22Rv1 (cell line): ENCODE measurements at regions not wholly inside any gene's neighbourhood (a gene's known extent, or its start where the extent isn't known, plus 50 kb on each side); places are given as distances from the start of the nearest gene placed in this dataset.

Experiments
- H3K27ac ChIP-seq: fragments of 450-650 bp; 2 replicates; pipeline ENCODE4 v1.5.1; 2017
- ZFX ChIP-seq: fragments of 450-650 bp; IDR thresholded peaks from 2 replicates; pipeline ENCODE4 v1.6.1; 2017; ENCODE audit warnings: antibody characterized with exemption, borderline replicate concordance
- TF ChIP-seq, protein P1 (sequence below): fragments of 450-650 bp; IDR thresholded peaks from 2 replicates; pipeline ENCODE4 v1.5.1; 2017; ENCODE audit warnings: mild to moderate bottlenecking

DNA sequence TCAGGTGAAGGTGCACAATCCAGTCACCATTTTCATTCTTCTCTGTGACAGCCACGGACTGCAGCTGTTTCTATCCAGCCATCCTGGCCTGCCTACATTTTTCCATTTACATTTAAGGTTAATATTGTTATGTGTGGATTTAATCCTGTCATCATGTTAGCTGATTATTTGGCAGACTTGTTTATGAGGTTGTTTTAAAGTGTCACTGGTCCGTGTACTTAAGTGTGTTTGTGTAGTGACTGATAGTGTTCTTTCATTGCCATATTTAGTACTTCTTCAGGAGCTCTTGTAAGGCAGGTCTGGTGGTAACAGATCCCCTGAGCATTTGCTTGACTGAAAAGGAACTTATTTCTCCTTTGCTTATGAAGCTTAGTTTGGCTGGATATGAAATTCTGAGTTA lies 364.2 kb downstream of the JRKL start:
- TF ChIP-seq, protein P1, sequence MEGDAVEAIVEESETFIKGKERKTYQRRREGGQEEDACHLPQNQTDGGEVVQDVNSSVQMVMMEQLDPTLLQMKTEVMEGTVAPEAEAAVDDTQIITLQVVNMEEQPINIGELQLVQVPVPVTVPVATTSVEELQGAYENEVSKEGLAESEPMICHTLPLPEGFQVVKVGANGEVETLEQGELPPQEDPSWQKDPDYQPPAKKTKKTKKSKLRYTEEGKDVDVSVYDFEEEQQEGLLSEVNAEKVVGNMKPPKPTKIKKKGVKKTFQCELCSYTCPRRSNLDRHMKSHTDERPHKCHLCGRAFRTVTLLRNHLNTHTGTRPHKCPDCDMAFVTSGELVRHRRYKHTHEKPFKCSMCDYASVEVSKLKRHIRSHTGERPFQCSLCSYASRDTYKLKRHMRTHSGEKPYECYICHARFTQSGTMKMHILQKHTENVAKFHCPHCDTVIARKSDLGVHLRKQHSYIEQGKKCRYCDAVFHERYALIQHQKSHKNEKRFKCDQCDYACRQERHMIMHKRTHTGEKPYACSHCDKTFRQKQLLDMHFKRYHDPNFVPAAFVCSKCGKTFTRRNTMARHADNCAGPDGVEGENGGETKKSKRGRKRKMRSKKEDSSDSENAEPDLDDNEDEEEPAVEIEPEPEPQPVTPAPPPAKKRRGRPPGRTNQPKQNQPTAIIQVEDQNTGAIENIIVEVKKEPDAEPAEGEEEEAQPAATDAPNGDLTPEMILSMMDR = no peak
- no peak for TF ChIP-seq ZFX
- no peak overlapping the region for H3K27ac ChIP-seq

DNA sequence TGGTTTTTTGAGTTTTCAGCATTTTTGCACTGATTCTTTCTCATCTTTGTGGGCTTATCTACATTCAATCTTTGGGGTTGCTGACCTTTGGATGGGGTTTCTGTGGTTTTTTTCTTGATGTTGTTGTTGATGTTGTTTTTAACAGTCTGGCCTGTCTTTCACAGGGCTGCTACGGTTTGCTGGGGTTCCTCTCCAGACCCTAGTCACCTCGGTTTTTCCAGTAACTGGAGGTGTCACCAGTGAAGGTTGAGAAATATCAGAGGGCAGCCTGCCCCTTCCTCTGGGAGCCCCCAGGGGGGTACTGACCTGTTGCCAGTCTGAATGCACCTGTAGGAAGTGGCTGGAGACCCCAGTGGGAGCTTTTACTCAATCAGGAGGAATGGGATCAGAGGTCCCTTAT lies 365.4 kb downstream of the JRKL start:
- TF ChIP-seq, protein P1 = no peak
- no peak for TF ChIP-seq ZFX
- no peak overlapping the region for H3K27ac ChIP-seq

DNA sequence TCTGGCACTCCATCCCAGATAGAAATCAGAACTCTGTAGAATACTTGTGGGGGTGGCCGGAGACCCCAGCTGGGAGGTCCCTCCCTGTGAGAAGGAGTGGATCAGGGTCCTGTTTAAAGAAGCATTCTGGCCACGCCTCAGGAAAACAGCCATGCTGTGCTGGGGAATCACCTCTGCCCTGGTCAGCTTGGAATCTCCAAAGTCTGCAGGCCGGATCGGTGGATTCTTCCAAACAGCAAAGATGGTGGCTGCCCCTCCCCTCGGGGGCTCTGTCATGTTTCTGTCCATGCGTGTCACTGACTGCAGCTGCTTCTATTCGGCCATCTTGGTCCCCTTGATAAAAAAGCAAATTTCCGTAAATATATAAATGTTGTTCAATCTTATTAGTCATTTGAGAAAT lies 365.9 kb downstream of the JRKL start:
- TF ChIP-seq ZFX = no peak
- TF ChIP-seq, protein P1 = no peak
- no peak overlapping the region for H3K27ac ChIP-seq

DNA sequence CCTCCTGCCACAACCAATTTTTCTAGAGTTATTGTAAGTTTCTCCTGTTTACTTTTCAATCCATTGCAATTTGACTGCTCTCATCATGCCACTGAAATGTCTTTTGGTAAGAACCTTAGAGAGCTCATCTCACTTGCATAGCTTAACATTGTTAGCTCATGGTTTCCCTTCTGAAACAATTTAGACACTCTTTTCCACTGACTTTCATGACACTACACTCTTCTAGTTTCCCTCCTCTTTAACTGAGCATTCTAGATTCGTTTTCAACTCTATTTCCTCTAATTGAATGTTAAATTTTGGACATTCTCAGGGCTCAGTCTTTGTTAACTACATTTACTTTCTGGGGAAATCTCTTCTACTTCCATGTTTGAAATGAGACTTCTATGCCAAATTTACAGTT lies 369.1 kb downstream of the JRKL start:
- TF ChIP-seq ZFX = no peak
- TF ChIP-seq, protein P1 = no peak
- no peak overlapping the region for H3K27ac ChIP-seq

DNA sequence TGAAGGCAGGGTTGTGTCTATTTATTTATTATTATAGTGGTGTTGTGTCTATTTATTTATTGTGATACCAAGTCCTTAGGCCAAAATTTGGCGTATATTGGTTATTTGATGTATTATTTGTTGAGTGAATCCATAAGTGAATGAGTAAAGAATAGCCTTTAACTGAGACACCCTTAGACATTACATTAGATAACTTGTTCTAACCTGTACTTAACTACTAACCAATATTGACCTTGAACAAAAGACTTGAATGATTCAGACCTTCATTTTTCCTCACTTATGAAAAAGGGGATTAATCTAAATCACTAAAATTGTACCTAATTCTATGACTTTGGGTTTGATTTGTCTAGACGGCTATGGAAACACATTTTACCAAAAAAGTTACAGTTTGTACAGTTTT lies 370.5 kb downstream of the JRKL start:
- TF ChIP-seq, protein P1 = no peak
- TF ChIP-seq ZFX = no peak
- no peak overlapping the region for H3K27ac ChIP-seq

DNA sequence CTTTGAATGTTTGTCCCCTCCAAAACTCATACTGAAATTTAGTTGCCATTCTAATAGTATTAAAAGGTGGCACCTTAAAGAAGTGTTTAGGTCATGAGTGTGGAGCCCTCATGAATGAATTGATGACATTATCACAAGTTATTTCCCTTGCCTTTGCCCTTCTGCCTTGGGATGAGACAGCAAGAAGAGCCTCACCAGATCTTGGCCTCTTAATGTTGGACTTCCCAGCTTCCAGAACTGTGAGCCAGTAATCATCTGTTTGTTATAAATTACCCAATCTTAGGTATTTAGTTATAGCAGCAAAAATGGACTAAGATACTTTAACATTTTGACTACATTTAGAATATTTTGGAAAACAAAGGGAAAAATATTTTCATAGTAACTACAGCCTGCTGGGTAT lies 371.0 kb downstream of the JRKL start:
- no peak overlapping the region for H3K27ac ChIP-seq
- no peak for TF ChIP-seq ZFX
- TF ChIP-seq, protein P1 = no peak

DNA sequence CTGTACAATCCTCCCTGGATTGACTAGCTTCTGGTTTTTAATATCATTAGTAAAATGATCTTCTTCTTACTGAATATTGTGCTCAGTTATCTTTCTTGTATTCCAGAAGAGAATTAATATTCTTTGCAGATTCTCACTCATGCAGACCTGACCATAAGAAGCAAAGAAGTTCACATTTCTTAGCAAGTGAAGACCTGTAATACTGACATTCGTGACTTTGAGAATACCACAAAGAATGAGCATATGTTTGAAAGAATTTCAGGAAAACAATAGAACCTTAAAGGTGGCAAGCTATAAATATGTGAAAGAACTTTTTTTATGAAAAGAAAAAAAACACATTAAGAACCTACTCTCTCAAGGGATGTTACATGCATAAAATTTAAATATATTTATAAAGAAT lies 371.6 kb downstream of the JRKL start:
- TF ChIP-seq, protein P1 = no peak
- TF ChIP-seq ZFX = no peak
- no peak overlapping the region for H3K27ac ChIP-seq
